Breast epithelium (tissue), 4 donors: ENCODE measurements at regions not wholly inside any gene's neighbourhood (a gene's known extent, or its start where the extent isn't known, plus 50 kb on each side); places are given as distances from the start of the nearest gene placed in this dataset.

Source experiments
- DNase-seq, 2 donors: peaks; one replicate each; pipeline ENCODE4 v3.0.0-alpha.2; 2019; ENCODE audit warnings: low spot score in 2 of 2
- H3K27ac ChIP-seq, 2 donors: fragments of 200-600 bp; sonication (generic) in 1 of 2; one replicate each; pipeline ENCODE4 v1.5.1; 2016 to 2019; ENCODE audit warnings: mild to moderate bottlenecking in 1 of 2
- H3K27me3 ChIP-seq, 2 donors: fragments of 200-600 bp; sonication (generic) in 1 of 2; one replicate each; pipeline versions ENCODE4 v1.5.1 to v1.6.0; 2017 to 2019; ENCODE audit warnings: control low read depth in 1 of 2, mild to moderate bottlenecking in 1 of 2
- H3K36me3 ChIP-seq: fragments of 200-600 bp; one replicate; pipeline ENCODE4 v1.5.1; 2019
- H3K4me1 ChIP-seq, 2 donors: fragments of 200-600 bp; sonication (generic); one replicate each; pipeline ENCODE4 v1.5.1; 2016 to 2019; ENCODE audit warnings: control low read depth in 1 of 2
- H3K4me3 ChIP-seq, 3 donors: fragments of 200-600 bp; sonication (generic); 1 replicate in 2 of 3; 2 replicates in 1 of 3; pipeline ENCODE4 v1.5.1; 2016 to 2019; ENCODE audit warnings: mild to moderate bottlenecking in 3 of 3, moderate library complexity in 2 of 3
- H3K9me3 ChIP-seq, 2 donors: fragments of 200-600 bp; sonication (generic) in 1 of 2; one replicate each; pipeline ENCODE4 v1.5.1; 2016 to 2019; ENCODE audit warnings: control low read depth in 1 of 2
- CTCF ChIP-seq, 3 donors: fragments of 450-650 bp; IDR thresholded peaks; one replicate each; pipeline ENCODE4 v1.5.1; 2016 to 2017; ENCODE audit warnings: antibody characterized with exemption in 3 of 3, mild to moderate bottlenecking in 3 of 3, moderate library complexity in 3 of 3
- POLR2A ChIP-seq: fragments of 450-650 bp; IDR thresholded peaks from one replicate; pipeline ENCODE4 v1.6.1; 2016; ENCODE audit warnings: antibody characterized with exemption, mild to moderate bottlenecking, moderate library complexity
- POLR2AphosphoS5 ChIP-seq, 3 donors: sonication (generic); formaldehyde crosslinking; IDR thresholded peaks; one replicate each; pipeline ENCODE4 v1.6.1; 2017; ENCODE audit warnings: antibody characterized with exemption in 3 of 3
- intact Hi-C: fragments of 100-400 bp; cut with DNase I; formaldehyde crosslinking; loops from one replicate; pipeline ENCODE4 v1.15.1; 2023; ENCODE audit warnings: low total_unique reads

GRCh38 chr4:187541666-187542065 lies 453.9 kb upstream of the ZFP42 start:
- H3K4me3 ChIP-seq: no peak overlapping the region
- no peaks in the 10 kb centered on the region for H3K27me3 ChIP-seq
- H3K9me3 ChIP-seq: no peaks in the 10 kb centered on the region
- no peaks in the 10 kb centered on the region for H3K36me3 ChIP-seq
- no peak for TF ChIP-seq CTCF (IDR thresholded peaks at IDR 0.05)
- TF ChIP-seq POLR2AphosphoS5 (IDR thresholded peaks at IDR 0.05): no peak
- TF ChIP-seq POLR2A: no peak
- H3K4me1 ChIP-seq: no peaks in the 10 kb centered on the region
- no peak for DNase-seq
- intact Hi-C loops: no loop called here
- no peak overlapping the region for H3K27ac ChIP-seq

- H3K36me3 ChIP-seq: no peaks in the 10 kb centered on the region
- no peak overlapping the region for H3K27ac ChIP-seq
- no peaks in the 10 kb centered on the region for H3K4me1 ChIP-seq
- H3K27me3 ChIP-seq: no peaks in the 10 kb centered on the region
- no peak overlapping the region for H3K4me3 ChIP-seq
- intact Hi-C loops: no loop called here
- H3K9me3 ChIP-seq: no peaks in the 10 kb centered on the region
- DNase-seq: no peak
- TF ChIP-seq POLR2A (no peak), CTCF (IDR thresholded peaks at IDR 0.05) (no peak), POLR2AphosphoS5 (IDR thresholded peaks at IDR 0.05) (no peak)
Observed at GRCh38 chr4:187544461-187545053, 451.0 kb upstream of the ZFP42 start.

GRCh38 chr4:187547316-187547715 lies 448.3 kb upstream of the ZFP42 start:
- no peak overlapping the region for H3K27ac ChIP-seq
- intact Hi-C loops: no loop called here
- no peak for DNase-seq
- H3K9me3 ChIP-seq: no peaks in the 10 kb centered on the region
- TF ChIP-seq POLR2A (no peak), CTCF (IDR thresholded peaks at IDR 0.05) (no peak), POLR2AphosphoS5 (IDR thresholded peaks at IDR 0.05) (no peak)
- H3K4me1 ChIP-seq: no peaks in the 10 kb centered on the region
- no peaks in the 10 kb centered on the region for H3K27me3 ChIP-seq
- peak overlapping the region in 2 of 3 donors; percentile 3 to 8 for H3K4me3 ChIP-seq
- no peaks in the 10 kb centered on the region for H3K36me3 ChIP-seq

DNA sequence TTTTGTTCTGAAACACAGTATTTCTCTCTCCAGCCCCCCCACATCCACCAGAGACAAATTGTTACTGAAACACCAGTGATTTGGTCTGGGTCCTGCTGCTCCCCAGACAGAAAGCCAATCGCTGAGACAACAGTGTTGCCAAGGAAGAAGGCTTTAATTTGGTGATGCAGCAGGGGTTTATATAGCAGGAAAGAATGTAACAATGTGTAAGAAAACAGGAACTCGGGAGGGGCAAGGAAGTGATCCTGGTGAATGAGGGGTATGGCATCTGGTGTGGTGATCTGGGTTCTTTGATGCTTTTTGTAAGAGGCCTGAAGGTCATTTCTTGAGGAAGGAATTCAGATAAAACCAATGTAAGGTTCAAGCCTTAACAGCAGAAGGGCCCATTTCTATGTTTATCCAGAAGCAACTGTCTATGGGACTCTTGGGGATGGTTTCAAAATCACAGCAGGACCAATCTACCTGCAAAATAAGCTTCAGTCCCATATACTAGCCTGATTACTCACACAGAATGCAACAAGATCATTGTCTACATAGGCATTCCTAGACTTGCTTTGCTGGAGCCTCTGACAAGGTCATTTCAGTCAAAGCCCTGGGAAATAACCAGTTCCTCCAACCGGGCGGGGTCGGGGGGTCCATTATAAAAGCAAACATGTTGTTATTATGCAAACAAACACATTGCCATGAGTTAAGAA lies 445.2 kb upstream of the ZFP42 start:
- Histone ChIP-seq H3K4me1 (no peaks in the 10 kb centered on the region), H3K27ac (no peak overlapping the region), H3K36me3 (no peaks in the 10 kb centered on the region), H3K9me3 (no peaks in the 10 kb centered on the region), H3K27me3 (no peaks in the 10 kb centered on the region), H3K4me3 (no peak overlapping the region)
- intact Hi-C loops: no loop called here
- no peak for TF ChIP-seq POLR2A
- no peak for TF ChIP-seq CTCF (IDR thresholded peaks at IDR 0.05)
- TF ChIP-seq POLR2AphosphoS5 (IDR thresholded peaks at IDR 0.05): no peak
- no peak for DNase-seq

DNA sequence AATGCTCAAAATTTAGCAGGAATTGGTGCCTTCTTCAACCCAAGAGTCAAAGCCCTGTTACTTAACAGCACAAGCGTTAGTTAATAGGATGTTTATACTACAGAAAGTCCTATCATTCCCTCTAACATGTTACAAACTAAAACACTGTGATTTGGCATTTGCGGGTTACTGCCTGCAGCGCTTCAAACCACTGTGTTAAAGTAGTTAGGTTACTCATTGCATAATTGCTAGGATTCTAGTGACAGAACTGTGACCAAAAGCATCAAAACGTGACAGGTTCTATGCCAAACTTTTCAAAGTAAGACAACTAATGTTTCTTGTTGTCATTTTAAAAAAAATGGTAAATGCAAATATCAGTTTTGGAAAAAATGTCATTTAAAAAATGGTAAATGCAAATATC lies 442.8 kb upstream of the ZFP42 start:
- no peaks in the 10 kb centered on the region for H3K36me3 ChIP-seq
- intact Hi-C loops: no loop called here
- no peaks in the 10 kb centered on the region for H3K4me1 ChIP-seq
- H3K27ac ChIP-seq: no peak overlapping the region
- TF ChIP-seq POLR2A (no peak), POLR2AphosphoS5 (IDR thresholded peaks at IDR 0.05) (no peak), CTCF (IDR thresholded peaks at IDR 0.05) (no peak)
- DNase-seq: no peak
- H3K27me3 ChIP-seq: no peaks in the 10 kb centered on the region
- no peak overlapping the region for H3K4me3 ChIP-seq
- peaks cover 0 to 10% of the 10 kb centered on the region in 2 donors for H3K9me3 ChIP-seq
